ENCODE measurements at regions not wholly inside any gene's neighbourhood (a gene's known extent, or its start where the extent isn't known, plus 50 kb on each side); places are given as distances from the start of the nearest gene placed in this dataset.

GRCh38 chr19:29326351-29326750 lies 113.4 kb upstream of the UQCRFS1 start:
- H3K4me2 ChIP-seq, result no peak overlapping the region
- H3K27me3 ChIP-seq (ENCODE audit: insufficient read depth), result no peaks in the 10 kb centered on the region; the same call in 1 of the 2 replicates
- no peak overlapping the region for H2AFZ ChIP-seq (ENCODE audit: low read depth)
- ChIA-PET POLR2A (no interaction called here), CTCF (interaction anchor here (1.5 kb wide), 1 partner anchor 202 kb away, joined by 4 read pairs; no protein-coding TSS in a partner anchor)
- no peaks in the 10 kb centered on the region for H3K4me1 ChIP-seq (ENCODE audit: control insufficient read depth in 1 of 2, insufficient read depth in 2 of 2, low read depth in 1 of 2, low read length in 1 of 2)
- no peak overlapping the region for H3K27ac ChIP-seq (ENCODE audit: low read depth in 2 of 2, low read length in 1 of 2)
- no peaks in the 10 kb centered on the region for H3K36me3 ChIP-seq (replicated peaks in 1 of 2; ENCODE audit: control insufficient read depth in 1 of 2, insufficient read depth in 2 of 2, low read length in 1 of 2)
- no peak overlapping the region for H3K4me3 ChIP-seq (ENCODE audit: low read depth in 2 of 2, low read length in 1 of 2)
- TF ChIP-seq RXRA (IDR thresholded peaks at IDR 0.05; ENCODE audit: borderline replicate concordance, low read depth) (no peak), GATA2 (CRISPR knock-in tag; IDR thresholded peaks at IDR 0.05) (no peak), YY1 (IDR thresholded peaks at IDR 0.05; ENCODE audit: low read depth) (no peak), NRF1 (IDR thresholded peaks at IDR 0.05; ENCODE audit: low read depth, low read length) (no peak), EP300 (IDR thresholded peaks at IDR 0.05; ENCODE audit: borderline replicate concordance in 1 of 2, low read depth in 1 of 2, low read length in 1 of 2) (no peak), MAX (IDR thresholded peaks at IDR 0.05; ENCODE audit: low read depth) (no peak), MXI1 (IDR thresholded peaks at IDR 0.05; ENCODE audit: low read depth, low read length) (no peak), IRF3 (IDR thresholded peaks at IDR 0.05; ENCODE audit: low read depth, low read length) (no peak), POLR2AphosphoS5 (IDR thresholded peaks at IDR 0.05; ENCODE audit: low read depth, low read length) (no peak), RAD21 (IDR thresholded peaks at IDR 0.05; ENCODE audit: low read length) (no peak)
- no peaks in the 10 kb centered on the region for H3K79me2 ChIP-seq (ENCODE audit: insufficient read depth)
- H3K9me2 ChIP-seq, result no peaks in the 10 kb centered on the region
- H3K9ac ChIP-seq, result no peak overlapping the region
- WGBS (ENCODE audit: low lambda C conversion rate), result 0% methylated on average over 4 of the region's 4 CpGs
- H4K20me1 ChIP-seq (ENCODE audit: insufficient read depth), result no peaks in the 10 kb centered on the region
- no peak for DNase-seq
- no peaks in the 10 kb centered on the region for H3K9me3 ChIP-seq
- H3F3A ChIP-seq (replicated peaks; ENCODE audit: insufficient read depth), result no peaks in the 10 kb centered on the region

GRCh38 chr19:29326849-29327840 lies 114.2 kb upstream of the UQCRFS1 start:
- Histone ChIP-seq H2AFZ (ENCODE audit: low read depth) (no peak overlapping the region), H3K9me3 (no peaks in the 10 kb centered on the region), H3K4me1 (ENCODE audit: control insufficient read depth in 1 of 2, insufficient read depth in 2 of 2, low read depth in 1 of 2, low read length in 1 of 2) (no peaks in the 10 kb centered on the region), H3K27ac (ENCODE audit: low read depth in 2 of 2, low read length in 1 of 2) (no peak overlapping the region), H3K27me3 (ENCODE audit: insufficient read depth) (no peaks in the 10 kb centered on the region; the same call in 1 of the 2 replicates), H3K9ac (no peak overlapping the region), H3K36me3 (replicated peaks in 1 of 2; ENCODE audit: control insufficient read depth in 1 of 2, insufficient read depth in 2 of 2, low read length in 1 of 2) (no peaks in the 10 kb centered on the region), H4K20me1 (ENCODE audit: insufficient read depth) (no peaks in the 10 kb centered on the region), H3K79me2 (ENCODE audit: insufficient read depth) (no peaks in the 10 kb centered on the region), H3F3A (replicated peaks; ENCODE audit: insufficient read depth) (no peaks in the 10 kb centered on the region), H3K4me2 (no peak overlapping the region), H3K4me3 (ENCODE audit: low read depth in 2 of 2, low read length in 1 of 2) (no peak overlapping the region), H3K9me2 (no peaks in the 10 kb centered on the region)
- CTCF ChIA-PET, result interaction anchor here (1.5 kb wide), 1 partner anchor 201 kb away, joined by 4 read pairs; no protein-coding TSS in a partner anchor
- WGBS (ENCODE audit: low lambda C conversion rate), result 12% methylated on average over 13 of the region's 14 CpGs
- DNase-seq, result no peak
- TF ChIP-seq POLR2AphosphoS5 (IDR thresholded peaks at IDR 0.05; ENCODE audit: low read depth, low read length), result no peak
- no peak for TF ChIP-seq FOXJ3 (CRISPR knock-in tag; IDR thresholded peaks at IDR 0.05)
- TF ChIP-seq CHD2 (IDR thresholded peaks at IDR 0.05; ENCODE audit: low read length, partially characterized antibody), result no peak
- no peak for TF ChIP-seq TAF1 (IDR thresholded peaks at IDR 0.05; ENCODE audit: borderline replicate concordance, low read depth, low read length)
- no peak for TF ChIP-seq MEF2A (IDR thresholded peaks at IDR 0.05; ENCODE audit: borderline replicate concordance, low read depth)
- no peak for TF ChIP-seq FOSL2 (IDR thresholded peaks at IDR 0.05; ENCODE audit: borderline replicate concordance, low read depth)
- no peak for TF ChIP-seq USF2 (IDR thresholded peaks at IDR 0.05; ENCODE audit: borderline replicate concordance, low read depth, low read length)
- TF ChIP-seq GABPA (IDR thresholded peaks at IDR 0.05; ENCODE audit: low read depth), result no peak
- TF ChIP-seq EZH2phosphoT487 (IDR thresholded peaks at IDR 0.05; ENCODE audit: borderline replicate concordance, low read depth), result no peak
- no peak for TF ChIP-seq GATA2 (CRISPR knock-in tag; IDR thresholded peaks at IDR 0.05)
- POLR2A ChIA-PET, result no interaction called here

Data from SK-N-SH (cell line).